ENCODE measurements at regions not wholly inside any gene's neighbourhood (a gene's known extent, or its start where the extent isn't known, plus 50 kb on each side); places are given as distances from the start of the nearest gene placed in this dataset.

GRCh38 chr6:115873901-115874300 is 186.8 kb downstream of the FRK start:
- ChIA-PET CTCF (interaction anchor here (0.7 kb wide), 1 partner anchor 84 kb away, joined by 3 read pairs; no protein-coding TSS in a partner anchor), POLR2A (no interaction called here)
- Histone ChIP-seq H3K27ac (no peak overlapping the region), H3K4me2 (no peak overlapping the region), H3K9me3 (no peaks in the 10 kb centered on the region), H3K4me3 (no peak overlapping the region), H3K4me1 (no peaks in the 10 kb centered on the region)
- WGBS (ENCODE audit: missing lambda C conversion rate), result 5% methylated on average over 1 of the region's 1 CpG
- no peak for ATAC-seq
- TF ChIP-seq CBX8 (IDR thresholded peaks at IDR 0.05) (no peak), TFCP2L1 (CRISPR knock-in tag; IDR thresholded peaks at IDR 0.05) (no peak), SREBF2 (IDR thresholded peaks at IDR 0.05) (no peak), RFX5 (IDR thresholded peaks at IDR 0.05) (no peak), NR3C1 (IDR thresholded peaks at IDR 0.05) (no peak), CBX2 (IDR thresholded peaks at IDR 0.05; ENCODE audit: borderline replicate concordance, low read depth) (no peak), EHF (CRISPR knock-in tag; IDR thresholded peaks at IDR 0.05) (no peak), SMC3 (IDR thresholded peaks at IDR 0.05) (no peak), GATA3 (IDR thresholded peaks at IDR 0.05; ENCODE audit: borderline replicate concordance) (no peak), CHD4 (IDR thresholded peaks at IDR 0.05; ENCODE audit: borderline replicate concordance) (no peak), MYC (IDR thresholded peaks at IDR 0.05; ENCODE audit: borderline replicate concordance, low read length) (no peak), ZFP36 (IDR thresholded peaks at IDR 0.05; ENCODE audit: borderline replicate concordance, partially characterized antibody) (no peak), BCL3 (IDR thresholded peaks at IDR 0.05) (no peak), HMGXB4 (CRISPR knock-in tag; IDR thresholded peaks at IDR 0.05; ENCODE audit: borderline replicate concordance) (no peak)
- TF ChIP-seq, protein P1, sequence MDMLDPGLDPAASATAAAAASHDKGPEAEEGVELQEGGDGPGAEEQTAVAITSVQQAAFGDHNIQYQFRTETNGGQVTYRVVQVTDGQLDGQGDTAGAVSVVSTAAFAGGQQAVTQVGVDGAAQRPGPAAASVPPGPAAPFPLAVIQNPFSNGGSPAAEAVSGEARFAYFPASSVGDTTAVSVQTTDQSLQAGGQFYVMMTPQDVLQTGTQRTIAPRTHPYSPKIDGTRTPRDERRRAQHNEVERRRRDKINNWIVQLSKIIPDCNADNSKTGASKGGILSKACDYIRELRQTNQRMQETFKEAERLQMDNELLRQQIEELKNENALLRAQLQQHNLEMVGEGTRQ (IDR thresholded peaks at IDR 0.05), result no peak
- TF ChIP-seq, protein P2, sequence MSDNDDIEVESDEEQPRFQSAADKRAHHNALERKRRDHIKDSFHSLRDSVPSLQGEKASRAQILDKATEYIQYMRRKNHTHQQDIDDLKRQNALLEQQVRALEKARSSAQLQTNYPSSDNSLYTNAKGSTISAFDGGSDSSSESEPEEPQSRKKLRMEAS (IDR thresholded peaks at IDR 0.05), result no peak
- no peak for FAIRE-seq
- DNase-seq (ENCODE audit: low read depth in 1 of 2, low spot score in 1 of 2), result no peak

DNA sequence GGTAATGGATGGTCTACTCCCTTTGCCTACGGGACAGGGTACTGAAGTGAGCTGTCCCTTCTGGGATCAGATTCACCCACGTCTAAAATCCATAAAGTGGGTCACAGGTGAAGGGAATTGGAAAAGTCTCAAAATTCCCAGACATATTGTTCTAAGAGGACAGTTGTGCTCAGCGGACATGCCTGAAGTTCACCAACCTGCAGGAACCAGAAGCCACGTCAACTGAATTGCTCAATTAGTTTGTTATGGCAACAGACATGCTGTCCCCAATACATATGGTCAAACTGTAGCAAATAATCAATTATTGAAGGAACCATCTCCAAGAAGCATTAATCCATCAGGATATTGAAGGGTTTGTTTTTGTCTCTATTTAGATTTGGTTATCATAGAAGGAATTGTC is 190.2 kb downstream of the FRK start:
- Histone ChIP-seq H3K4me2 (no peak overlapping the region), H3K27ac (no peak overlapping the region), H3K4me3 (no peak overlapping the region), H3K4me1 (no peaks in the 10 kb centered on the region), H3K9me3 (no peaks in the 10 kb centered on the region)
- 10% methylated on average over 4 of the region's 4 CpGs for WGBS (ENCODE audit: missing lambda C conversion rate)
- FAIRE-seq (no peak), ATAC-seq (no peak), DNase-seq (ENCODE audit: low read depth in 1 of 2, low spot score in 1 of 2) (no peak)
- ChIA-PET CTCF (no interaction called here), POLR2A (no interaction called here)
- TF ChIP-seq CBX2 (IDR thresholded peaks at IDR 0.05; ENCODE audit: borderline replicate concordance, low read depth), result no peak
- no peak for TF ChIP-seq JUN (IDR thresholded peaks at IDR 0.05)
- TF ChIP-seq POLR2AphosphoS2 (conservative IDR thresholded peaks at IDR 0.05; ENCODE audit: low read length), result no peak
- no peak for TF ChIP-seq NFE2L2 (conservative IDR thresholded peaks at IDR 0.05; ENCODE audit: low read length)
- TF ChIP-seq HDAC2 (IDR thresholded peaks at IDR 0.05), result no peak
- no peak for TF ChIP-seq NPAS2 (CRISPR knock-in tag; IDR thresholded peaks at IDR 0.05; ENCODE audit: borderline replicate concordance)
- TF ChIP-seq ZC3H11A (IDR thresholded peaks at IDR 0.05), result no peak
- TF ChIP-seq RNF2 (IDR thresholded peaks at IDR 0.05; ENCODE audit: borderline replicate concordance, low read depth), result no peak
- no peak for TF ChIP-seq CEBPB (IDR thresholded peaks at IDR 0.05)
- no peak for TF ChIP-seq HMGXB4 (CRISPR knock-in tag; IDR thresholded peaks at IDR 0.05; ENCODE audit: borderline replicate concordance)
- no peak for TF ChIP-seq NR3C1 (IDR thresholded peaks at IDR 0.05)
- no peak for TF ChIP-seq KDM1A (IDR thresholded peaks at IDR 0.05; ENCODE audit: low read depth)
- no peak for TF ChIP-seq FOSB (CRISPR knock-in tag; IDR thresholded peaks at IDR 0.05)
- TF ChIP-seq, protein P3, sequence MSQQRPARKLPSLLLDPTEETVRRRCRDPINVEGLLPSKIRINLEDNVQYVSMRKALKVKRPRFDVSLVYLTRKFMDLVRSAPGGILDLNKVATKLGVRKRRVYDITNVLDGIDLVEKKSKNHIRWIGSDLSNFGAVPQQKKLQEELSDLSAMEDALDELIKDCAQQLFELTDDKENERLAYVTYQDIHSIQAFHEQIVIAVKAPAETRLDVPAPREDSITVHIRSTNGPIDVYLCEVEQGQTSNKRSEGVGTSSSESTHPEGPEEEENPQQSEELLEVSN (IDR thresholded peaks at IDR 0.05; ENCODE audit: borderline replicate concordance, low read depth), result no peak
- no peak for TF ChIP-seq RFX5 (IDR thresholded peaks at IDR 0.05)
- TF ChIP-seq REST (IDR thresholded peaks at IDR 0.05), result no peak
